Panc1 (cell line): ENCODE measurements at regions not wholly inside any gene's neighbourhood (a gene's known extent, or its start where the extent isn't known, plus 50 kb on each side); places are given as distances from the start of the nearest gene placed in this dataset.
"Not testable (repeated sequence)": the region's sequence is repeated elsewhere in the genome, so short reads cannot be mapped to it uniquely, and the experiment has no call there.

ENCODE experiments used
- ATAC-seq: fragments of 200-7000 bp; cut with Tn5 transposase; 2 replicates; pipeline ENCODE4 v1.9.1; 2020; ENCODE audit warnings: mild to moderate bottlenecking, moderate library complexity
- BruUV-seq: library from RNA; stranded (reverse); fragments of 400-500 nt; replicated peaks from 2 replicates; lab custom pipeline; 2021; lab: Mats Ljungman, UMichigan
- CTCF ChIA-PET: fragments of 300-600 bp; sonication (Branson Sonifier 250); formaldehyde crosslinking; loops from one replicate; lab custom pipeline; 2022; ENCODE audit warnings: antibody characterized with exemption; lab: Charles Lee
- POLR2A ChIA-PET: fragments of 300-600 bp; sonication (Branson Sonifier 250); formaldehyde crosslinking; loops from one replicate; lab custom pipeline; 2022; ENCODE audit warnings: antibody characterized with exemption; lab: Charles Lee
- DNase-seq: peaks from one replicate; pipeline ENCODE4 v3.0.0-alpha.2; 2010; ENCODE audit warnings: low read depth, low spot score
- H3K27ac ChIP-seq: 2 replicates; pipeline ENCODE4 v1.5.1; 2011; ENCODE audit warnings: mild to moderate bottlenecking, low read length, inconsistent platforms
- H3K27me3 ChIP-seq: fragments of 200-500 bp; sonication (Bioruptor generic); 2 replicates; pipeline ENCODE4 v1.6.0; 2014; ENCODE audit warnings: low read length, inconsistent platforms; ENCODE audit not compliant: control insufficient read depth, insufficient read depth
- H3K36me3 ChIP-seq: fragments of 200-500 bp; sonication (Bioruptor generic); 2 replicates; pipeline ENCODE4 v1.5.1; 2014; ENCODE audit warnings: inconsistent platforms, mild to moderate bottlenecking, low read length, moderate library complexity; ENCODE audit not compliant: control insufficient read depth, insufficient read depth
- H3K4me1 ChIP-seq: 2 replicates; pipeline ENCODE4 v1.5.1; 2011; ENCODE audit warnings: inconsistent platforms, mild to moderate bottlenecking, low read length, moderate library complexity; ENCODE audit not compliant: control insufficient read depth, insufficient read depth
- H3K4me3 ChIP-seq, 2 experiments: 2 replicates each; pipeline ENCODE4 v1.5.1; 2011 to 2012; ENCODE audit warnings: low read depth in 2 of 2, low read length in 2 of 2, mild to moderate bottlenecking in 2 of 2, inconsistent platforms in 1 of 2, moderate library complexity in 1 of 2
- H3K9me3 ChIP-seq: fragments of 200-500 bp; sonication (Bioruptor generic); 2 replicates; pipeline ENCODE4 v1.5.1; 2014; ENCODE audit warnings: low read depth, mild to moderate bottlenecking, inconsistent platforms, low read length, moderate library complexity; ENCODE audit not compliant: control insufficient read depth, insufficient read depth
- POLR2AphosphoS5 ChIP-seq: IDR thresholded peaks from 2 replicates; pipeline ENCODE4 v1.6.1; 2012; ENCODE audit warnings: mild to moderate bottlenecking, low read depth, low read length, moderate library complexity
- TCF7L2 ChIP-seq: IDR thresholded peaks from 2 replicates; pipeline ENCODE4 v1.6.1; 2011; ENCODE audit warnings: mild to moderate bottlenecking, low read depth, low read length, inconsistent platforms
- in situ Hi-C: cut with HindIII; loops from 2 replicates; pipeline ENCODE4 v1.10.0; 2016; ENCODE audit warnings: low sequenced_read_pairs, low pct_unique_long_range_greater_than_20kb
- intact Hi-C: fragments of 100-400 bp; cut with micrococcal nuclease; formaldehyde crosslinking; loops from one replicate; pipeline ENCODE4 v1.10.0; 2022; ENCODE audit not compliant: unreplicated experiment

GRCh38 chr2:188032786-188033185 is 258.9 kb upstream of the GULP1 start:
- Histone ChIP-seq H3K27ac (no peak overlapping the region), H3K9me3 (no peaks in the 10 kb centered on the region), H3K4me3 (no peak overlapping the region), H3K36me3 (no peaks in the 10 kb centered on the region), H3K4me1 (no peaks in the 10 kb centered on the region), H3K27me3 (no peaks in the 10 kb centered on the region)
- ChIA-PET POLR2A (no interaction called here), CTCF (no interaction called here)
- in situ Hi-C loops (no loop called here), intact Hi-C loops (no loop called here)
- no TSS peak for BruUV-seq
- TF ChIP-seq POLR2AphosphoS5 (no peak), TCF7L2 (no peak)
- DNase-seq = no peak
- ATAC-seq = no peak

- intact Hi-C loops, DNase-seq, POLR2A ChIA-PET: not testable (repeated sequence)
Observed at GRCh38 chr2:188033240-188033639, 258.4 kb upstream of the GULP1 start.

GRCh38 chr2:188034102-188034501 is 257.6 kb upstream of the GULP1 start:
- in situ Hi-C loops, CTCF ChIA-PET, ATAC-seq, DNase-seq, H3K27ac ChIP-seq, H3K4me1 ChIP-seq, intact Hi-C loops, H3K9me3 ChIP-seq, H3K4me3 ChIP-seq, BruUV-seq, H3K27me3 ChIP-seq, H3K36me3 ChIP-seq, POLR2A ChIA-PET: not testable (repeated sequence)

More at GRCh38 chr2:188033240-188033639, 258.4 kb upstream of the GULP1 start:
- H3K4me1 ChIP-seq, H3K27me3 ChIP-seq, H3K36me3 ChIP-seq, H3K4me3 ChIP-seq, in situ Hi-C loops, CTCF ChIA-PET, H3K9me3 ChIP-seq, BruUV-seq, ATAC-seq, H3K27ac ChIP-seq: not testable (repeated sequence)

DNA sequence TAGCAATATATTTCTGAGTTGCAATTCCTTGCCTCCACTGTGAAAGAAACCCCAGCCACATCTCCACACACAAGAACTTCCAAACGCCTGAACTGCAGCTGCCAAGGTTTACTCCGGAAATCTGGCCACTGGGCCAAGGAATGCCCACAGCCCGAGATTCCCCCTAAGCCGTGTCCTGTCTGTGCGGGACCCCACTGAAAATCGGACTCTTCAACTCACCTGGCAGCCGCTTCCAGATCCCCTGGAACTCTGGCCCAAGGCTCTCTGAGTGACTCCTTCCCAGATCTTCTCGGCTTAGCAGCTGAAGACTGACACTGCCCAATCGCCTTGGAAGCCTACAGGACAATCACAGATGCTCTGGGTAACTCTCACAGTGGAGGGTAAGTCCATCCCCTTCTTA is 256.3 kb upstream of the GULP1 start:
- POLR2A ChIA-PET, in situ Hi-C loops, H3K4me1 ChIP-seq, DNase-seq, H3K36me3 ChIP-seq, H3K4me3 ChIP-seq, H3K27ac ChIP-seq, ATAC-seq, H3K27me3 ChIP-seq, BruUV-seq, CTCF ChIA-PET, intact Hi-C loops, H3K9me3 ChIP-seq: not testable (repeated sequence)

DNA sequence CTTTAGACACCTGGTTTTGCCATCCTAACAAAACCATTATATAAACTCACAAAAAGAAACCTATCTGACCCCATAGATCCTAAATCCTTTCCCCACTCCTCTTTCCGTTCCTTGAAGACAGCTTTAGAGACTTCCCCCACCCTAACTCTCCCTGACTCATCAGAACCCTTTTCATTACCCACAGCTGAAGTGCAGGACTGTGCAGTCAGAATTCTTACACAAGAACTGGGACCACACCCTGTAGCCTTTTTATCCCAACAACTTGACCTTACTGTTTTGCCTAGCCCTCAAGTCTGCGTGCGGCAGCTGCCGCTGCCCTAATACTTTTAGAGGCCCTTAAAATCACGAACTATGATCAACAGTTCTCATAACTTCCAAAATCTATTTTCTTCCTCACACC is 254.9 kb upstream of the GULP1 start:
- H3K9me3 ChIP-seq, intact Hi-C loops, ATAC-seq, H3K36me3 ChIP-seq, H3K27ac ChIP-seq, DNase-seq, H3K27me3 ChIP-seq, POLR2A ChIA-PET, H3K4me3 ChIP-seq, H3K4me1 ChIP-seq, BruUV-seq, CTCF ChIA-PET, in situ Hi-C loops: not testable (repeated sequence)
